Testis (tissue), 2 donors: ENCODE measurements at regions not wholly inside any gene's neighbourhood (a gene's known extent, or its start where the extent isn't known, plus 50 kb on each side); places are given as distances from the start of the nearest gene placed in this dataset.

Source experiments
- CTCF ChIP-seq, 3 experiments: fragments of 450-650 bp in 2 of 3; fragments of 200-600 bp in 1 of 3; sonication (generic) in 1 of 3; IDR thresholded peaks; one replicate each; pipeline ENCODE4 v1.5.1; 2016 to 2019; ENCODE audit warnings: antibody characterized with exemption in 3 of 3, mild to moderate bottlenecking in 2 of 3, moderate library complexity in 1 of 3
- POLR2A ChIP-seq: fragments of 450-650 bp; IDR thresholded peaks from one replicate; pipeline ENCODE4 v1.6.1; 2017; ENCODE audit warnings: antibody characterized with exemption, mild to moderate bottlenecking, moderate library complexity

DNA sequence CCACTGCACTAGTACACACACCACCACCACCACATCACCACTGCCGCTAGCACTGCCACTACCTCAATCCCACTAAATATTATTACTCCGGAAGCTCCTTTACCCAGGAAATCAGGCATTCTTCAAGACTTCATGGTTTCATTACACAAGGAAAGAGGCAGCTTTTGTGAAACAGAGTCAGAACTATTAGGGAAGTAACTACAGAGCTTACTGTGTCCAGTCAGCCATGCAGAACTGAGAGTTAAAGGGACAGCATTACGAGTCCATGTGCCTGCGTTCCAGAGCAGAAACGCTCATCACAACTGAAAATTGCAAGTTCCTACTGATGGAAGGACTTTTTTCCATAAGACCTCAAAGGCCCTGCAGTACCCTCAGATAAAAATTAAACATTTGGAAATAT, 103.2 kb upstream of the FRG1 start:
- no peak for TF ChIP-seq CTCF (IDR thresholded peaks at IDR 0.05)
- no peak for TF ChIP-seq POLR2A
